Esophagus squamous epithelium (tissue), 4 donors: ENCODE measurements at regions not wholly inside any gene's neighbourhood (a gene's known extent, or its start where the extent isn't known, plus 50 kb on each side); places are given as distances from the start of the nearest gene placed in this dataset.

ENCODE experiments used
- CTCF ChIP-seq, 6 experiments: fragments of 450-650 bp in 4 of 6; fragments of 200-600 bp in 2 of 6; sonication (generic) in 2 of 6; IDR thresholded peaks; one replicate each; pipeline ENCODE4 v1.5.1; 2016 to 2019; ENCODE audit warnings: antibody characterized with exemption in 6 of 6, mild to moderate bottlenecking in 4 of 6, moderate library complexity in 4 of 6
- POLR2A ChIP-seq, 4 donors: fragments of 450-650 bp; IDR thresholded peaks; one replicate each; pipeline ENCODE4 v1.6.1; 2017; ENCODE audit warnings: antibody characterized with exemption in 4 of 4, mild to moderate bottlenecking in 4 of 4, moderate library complexity in 3 of 4

GRCh38 chr6:134115715-134116074 lies 63.3 kb upstream of the SLC2A12 start:
- TF ChIP-seq CTCF (IDR thresholded peaks at IDR 0.05) (no peak), POLR2A (IDR thresholded peaks at IDR 0.05) (no peak)
